ENCODE measurements at regions not wholly inside any gene's neighbourhood (a gene's known extent, or its start where the extent isn't known, plus 50 kb on each side); places are given as distances from the start of the nearest gene placed in this dataset.

- no peak for TF ChIP-seq EZH2 (IDR thresholded peaks at IDR 0.05; ENCODE audit: borderline replicate concordance, low read depth, low read length, poor library complexity, severe bottlenecking)
- TF ChIP-seq CTCF (conservative IDR thresholded peaks at IDR 0.05; ENCODE audit: low read depth, low read length): no peak
Observed at GRCh38 chrX:3448563-3448962, 102.1 kb upstream of the MXRA5 start.

All from A673 (cell line).